GM12892 (cell line): ENCODE measurements at regions not wholly inside any gene's neighbourhood (a gene's known extent, or its start where the extent isn't known, plus 50 kb on each side); places are given as distances from the start of the nearest gene placed in this dataset.
"Not testable (repeated sequence)": the region's sequence is repeated elsewhere in the genome, so short reads cannot be mapped to it uniquely, and the experiment has no call there.

Experiments used
- DNase-seq: peaks from one replicate; pipeline ENCODE4 v3.0.0; 2011; ENCODE audit not compliant: insufficient read length
- FAIRE-seq: peaks from 2 replicates; lab custom pipeline; 2011; peaks lifted over from hg19 to GRCh38; lab: Jason Lieb, UNC
- POLR2A ChIP-seq: IDR thresholded peaks from 2 replicates; pipeline ENCODE4 v1.6.1; 2011; ENCODE audit warnings: low read depth, low read length, control low read depth
- POLR2AphosphoS5 ChIP-seq: IDR thresholded peaks from 2 replicates; pipeline ENCODE4 v1.6.1; 2011; ENCODE audit warnings: low read depth, low read length, control low read depth
- TAF1 ChIP-seq: IDR thresholded peaks from 2 replicates; pipeline ENCODE4 v1.6.1; 2011; ENCODE audit warnings: low read depth, mild to moderate bottlenecking, control low read depth, low read length, borderline replicate concordance

- DNase-seq (no peak), FAIRE-seq (no peak)
- TF ChIP-seq POLR2A (no peak), POLR2AphosphoS5 (no peak), TAF1 (no peak)
These were observed 597.3 kb downstream of the GABRG2 start for GRCh38 chr5:162664846-162665245.

- FAIRE-seq (no peak), DNase-seq (no peak)
- no peak for TF ChIP-seq POLR2A
- TF ChIP-seq TAF1 = no peak
- TF ChIP-seq POLR2AphosphoS5 = no peak
These were observed 601.4 kb downstream of the GABRG2 start for GRCh38 chr5:162668926-162669325.

- no peak for TF ChIP-seq TAF1
- no peak for TF ChIP-seq POLR2A
- TF ChIP-seq POLR2AphosphoS5 = no peak
- DNase-seq (no peak), FAIRE-seq (no peak)
These were observed 604.5 kb downstream of the GABRG2 start for GRCh38 chr5:162672061-162672460.

GRCh38 chr5:162683284-162683683 lies 615.7 kb downstream of the GABRG2 start:
- FAIRE-seq (no peak), DNase-seq (no peak)
- no peak for TF ChIP-seq TAF1
- no peak for TF ChIP-seq POLR2AphosphoS5
- TF ChIP-seq POLR2A = no peak

GRCh38 chr5:162684145-162684544 lies 616.6 kb downstream of the GABRG2 start:
- FAIRE-seq (no peak), DNase-seq (no peak)
- TF ChIP-seq POLR2AphosphoS5 (no peak), POLR2A (no peak), TAF1 (no peak)

- no peak for DNase-seq
- TF ChIP-seq POLR2A (no peak), POLR2AphosphoS5 (no peak), TAF1 (no peak)
- no peak for FAIRE-seq
These were observed 617.7 kb downstream of the GABRG2 start for GRCh38 chr5:162685302-162685701.

GRCh38 chr5:162696272-162696671 lies 628.7 kb downstream of the GABRG2 start:
- DNase-seq, FAIRE-seq: not testable (repeated sequence)

- FAIRE-seq = no peak
- no peak for DNase-seq
- TF ChIP-seq POLR2AphosphoS5 = no peak
- no peak for TF ChIP-seq POLR2A
- TF ChIP-seq TAF1 = no peak
These were observed 631.8 kb downstream of the GABRG2 start for GRCh38 chr5:162699361-162699760.

GRCh38 chr5:162703914-162704313 lies 636.3 kb downstream of the GABRG2 start:
- TF ChIP-seq POLR2A = no peak
- TF ChIP-seq POLR2AphosphoS5 = no peak
- no peak for TF ChIP-seq TAF1
- DNase-seq = no peak
- no peak for FAIRE-seq

GRCh38 chr5:162711244-162711643 lies 643.7 kb downstream of the GABRG2 start:
- DNase-seq (no peak), FAIRE-seq (no peak)
- TF ChIP-seq TAF1 (no peak), POLR2A (no peak), POLR2AphosphoS5 (no peak)

- FAIRE-seq = no peak
- no peak for DNase-seq
- TF ChIP-seq POLR2A (no peak), POLR2AphosphoS5 (no peak), TAF1 (no peak)
These were observed 652.1 kb downstream of the GABRG2 start for GRCh38 chr5:162719720-162720119.

- FAIRE-seq (no peak), DNase-seq (no peak)
- TF ChIP-seq POLR2A (no peak), TAF1 (no peak), POLR2AphosphoS5 (no peak)
These were observed 653.6 kb downstream of the GABRG2 start for GRCh38 chr5:162721125-162721524.

- FAIRE-seq (no peak), DNase-seq (no peak)
- TF ChIP-seq POLR2A (no peak), TAF1 (no peak), POLR2AphosphoS5 (no peak)
These were observed 684.8 kb upstream of the CCNG1 start for GRCh38 chr5:162752612-162753011.
